HG03196 (cell line): ENCODE measurements at regions not wholly inside any gene's neighbourhood (a gene's known extent, or its start where the extent isn't known, plus 50 kb on each side); places are given as distances from the start of the nearest gene placed in this dataset.

Experiments
- ATAC-seq: cut with Tn5 transposase; IDR thresholded peaks from one replicate; pipeline ENCODE4 v1.9.1; 2021; ENCODE audit not compliant: unreplicated experiment

DNA sequence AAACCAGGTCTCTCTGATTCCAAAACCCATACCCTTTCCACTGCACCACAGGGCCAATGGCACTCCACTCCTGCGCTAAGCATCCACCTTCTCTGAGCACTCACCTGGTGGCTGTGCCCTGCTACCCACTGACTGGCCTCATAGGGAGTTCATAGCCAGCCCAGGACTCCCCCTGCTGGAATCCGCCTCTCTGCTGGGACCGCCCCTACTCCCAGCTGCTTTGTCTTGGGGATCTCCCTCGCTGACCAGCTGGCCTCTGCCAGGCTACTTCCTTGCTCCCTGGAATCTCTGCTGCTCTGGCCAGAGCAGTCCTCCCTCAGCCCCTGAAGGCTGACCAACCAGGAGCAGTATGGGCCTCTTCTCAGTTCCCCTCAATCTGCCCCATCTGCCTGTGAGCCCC lies 129.7 kb downstream of the FAXC start:
- ATAC-seq: peak; percentile 74

DNA sequence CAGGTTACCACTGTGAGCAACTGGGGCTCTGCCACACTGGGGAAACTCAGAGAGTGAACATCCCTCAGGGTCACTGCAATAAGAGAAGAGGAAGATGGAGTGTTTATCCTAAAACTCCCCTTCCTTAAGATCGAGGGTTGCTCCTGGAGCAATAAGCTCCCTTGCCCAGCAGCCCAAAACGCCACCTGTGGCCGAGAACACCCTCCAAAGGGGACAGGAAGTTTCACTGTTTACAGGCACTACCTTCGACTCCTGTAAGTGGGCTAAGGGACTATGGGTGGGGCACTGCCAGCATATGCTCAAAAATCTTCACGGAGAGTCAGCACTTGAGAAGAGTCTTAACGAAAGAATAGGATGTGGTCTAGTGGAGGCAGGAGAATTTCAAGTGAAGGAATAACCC lies 132.5 kb downstream of the FAXC start:
- no peak for ATAC-seq

DNA sequence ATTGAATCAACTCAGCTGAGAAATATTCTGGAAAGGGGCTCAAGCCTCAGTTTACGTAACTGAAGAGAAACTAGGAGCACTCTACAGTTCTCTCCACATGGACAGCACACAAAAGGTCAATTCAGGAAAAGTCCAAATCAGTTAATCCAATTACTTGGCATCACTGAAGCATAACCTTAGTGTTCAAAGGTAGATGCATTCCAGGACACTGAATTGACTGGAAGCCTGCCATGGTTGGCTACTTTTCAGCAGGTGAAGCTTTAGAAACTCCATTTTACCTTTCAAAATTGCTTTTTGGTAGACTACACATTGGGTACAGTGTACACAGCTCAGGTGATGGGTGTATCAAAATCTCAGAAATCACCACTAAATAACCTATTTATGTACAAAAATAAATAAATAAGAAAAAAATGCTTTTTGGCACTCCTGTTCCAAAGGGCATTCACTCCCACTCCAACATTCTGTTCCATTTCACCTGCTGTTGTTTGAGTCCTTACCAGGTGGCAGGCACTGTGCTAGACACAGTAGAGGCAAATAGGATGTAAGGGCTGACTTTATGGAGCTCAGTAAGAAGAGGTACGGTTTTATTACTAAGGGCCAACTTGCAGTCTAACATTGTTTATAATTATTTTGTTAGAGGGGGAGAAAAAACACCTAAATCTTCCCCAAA lies 153.4 kb downstream of the FAXC start:
- ATAC-seq: no peak

DNA sequence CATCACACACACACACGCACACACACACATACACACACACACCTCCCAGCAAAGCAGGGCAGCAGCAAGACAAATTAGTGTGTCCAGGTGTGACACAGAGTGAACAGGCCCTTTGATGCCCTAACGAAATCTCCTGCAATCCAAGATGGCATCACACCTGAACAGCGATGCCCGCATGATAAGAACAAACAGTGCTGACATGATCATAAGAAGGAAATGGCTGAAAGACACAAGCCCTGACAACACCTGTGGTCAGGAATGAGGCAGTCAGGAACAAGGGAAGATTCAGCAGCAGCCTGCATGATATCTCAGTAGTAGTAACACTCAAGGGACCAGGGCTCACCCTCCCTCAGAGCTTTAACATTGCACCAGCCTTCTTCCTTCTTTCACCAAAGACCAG lies 156.9 kb downstream of the FAXC start:
- ATAC-seq: no peak

DNA sequence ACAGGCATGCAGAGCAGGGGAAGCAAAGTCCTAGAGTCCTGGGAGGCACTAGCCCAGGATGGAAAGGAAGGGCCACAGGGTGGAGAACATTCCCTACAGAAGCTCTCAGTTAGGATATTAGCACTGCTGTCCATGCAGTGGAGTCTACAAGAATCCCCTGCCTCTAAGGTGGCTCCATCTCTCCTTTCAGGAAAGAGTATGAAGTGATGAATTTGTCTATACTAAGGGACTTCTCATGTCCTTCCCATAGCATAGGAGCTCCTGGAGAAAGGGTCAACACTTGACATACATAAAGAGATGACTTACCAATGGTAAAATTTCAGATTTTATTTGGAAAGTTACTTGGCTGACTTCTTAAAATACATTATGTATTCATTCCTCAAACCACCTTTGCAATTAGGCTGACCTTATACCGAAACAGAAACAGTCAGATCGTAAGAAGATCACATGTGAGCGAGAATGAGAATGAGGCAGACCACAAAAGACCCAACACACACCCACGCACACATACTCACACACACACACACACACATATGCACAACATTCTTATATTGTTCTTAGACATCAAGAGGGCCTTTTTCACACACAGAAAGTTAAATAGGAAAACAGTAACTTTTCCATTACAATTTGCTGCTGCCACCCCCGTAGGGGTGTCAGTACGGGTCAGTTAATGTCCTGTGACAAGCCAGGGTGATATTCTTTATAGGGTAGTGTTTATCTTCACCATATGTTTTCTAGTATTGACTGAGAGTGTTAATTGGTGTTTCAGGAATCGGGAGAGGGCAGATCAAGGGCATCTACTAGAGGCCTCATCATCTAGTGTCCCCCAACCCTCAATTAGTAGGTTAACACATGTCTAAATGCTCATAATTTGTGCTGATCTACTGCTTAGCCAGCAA lies 159.4 kb downstream of the FAXC start:
- peak; percentile 97 for ATAC-seq

DNA sequence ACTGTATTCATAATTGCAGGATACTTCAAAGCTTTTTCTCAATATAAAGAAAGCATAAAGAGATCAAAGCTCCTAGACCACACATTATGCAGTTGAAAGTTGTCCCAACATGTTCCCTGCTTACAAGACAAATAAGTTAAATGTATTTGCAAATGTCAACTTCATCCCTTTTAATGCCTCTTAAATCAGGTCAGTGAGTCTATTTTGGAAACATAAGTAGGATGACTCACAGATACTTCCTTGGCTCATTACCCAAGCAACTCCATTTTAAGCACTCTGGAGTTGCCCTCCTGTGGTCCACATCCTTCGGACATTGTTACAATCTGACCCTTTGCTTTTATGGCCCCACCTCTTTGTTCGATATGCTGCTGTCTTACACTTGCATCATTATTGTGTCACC lies 162.0 kb downstream of the FAXC start:
- ATAC-seq: no peak

DNA sequence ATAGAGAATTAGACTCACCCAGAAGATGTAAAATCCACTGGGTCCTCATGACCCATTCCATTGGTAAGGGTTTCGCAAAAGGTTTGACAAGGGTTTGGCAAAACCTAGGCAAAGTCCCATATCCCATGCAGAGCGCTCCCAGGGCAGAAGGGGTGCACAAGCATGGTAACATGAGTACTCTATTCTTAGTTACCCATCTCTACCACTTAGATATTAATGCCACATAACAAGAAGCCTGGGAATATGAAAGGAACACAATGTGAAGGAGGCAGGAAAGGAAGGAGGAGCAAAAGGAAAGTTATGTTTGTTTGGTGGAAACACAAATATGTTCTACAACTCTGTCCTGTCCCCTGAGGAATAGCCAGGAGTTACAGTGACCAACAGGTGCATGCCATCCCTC lies 163.1 kb downstream of the FAXC start:
- ATAC-seq: no peak

DNA sequence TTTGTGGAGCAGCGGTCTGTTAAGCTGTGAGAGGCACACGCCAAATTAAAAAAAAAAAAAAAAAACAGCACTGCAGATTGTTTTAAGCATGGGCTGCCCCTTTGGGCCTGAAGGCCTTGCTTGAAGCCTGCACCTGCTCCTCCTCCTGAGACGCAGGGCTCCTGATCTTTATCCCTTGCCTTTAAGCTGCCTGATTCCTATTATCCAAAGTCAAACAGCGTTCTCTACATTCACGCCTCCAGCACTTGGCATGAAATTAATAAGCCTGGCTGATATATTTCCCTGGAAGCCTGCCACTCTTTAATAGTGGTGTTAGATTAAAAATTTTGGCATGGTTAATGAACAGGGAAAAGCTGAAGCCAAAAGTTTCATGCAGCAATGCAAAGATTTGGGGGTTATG lies 163.9 kb downstream of the FAXC start:
- ATAC-seq: no peak

DNA sequence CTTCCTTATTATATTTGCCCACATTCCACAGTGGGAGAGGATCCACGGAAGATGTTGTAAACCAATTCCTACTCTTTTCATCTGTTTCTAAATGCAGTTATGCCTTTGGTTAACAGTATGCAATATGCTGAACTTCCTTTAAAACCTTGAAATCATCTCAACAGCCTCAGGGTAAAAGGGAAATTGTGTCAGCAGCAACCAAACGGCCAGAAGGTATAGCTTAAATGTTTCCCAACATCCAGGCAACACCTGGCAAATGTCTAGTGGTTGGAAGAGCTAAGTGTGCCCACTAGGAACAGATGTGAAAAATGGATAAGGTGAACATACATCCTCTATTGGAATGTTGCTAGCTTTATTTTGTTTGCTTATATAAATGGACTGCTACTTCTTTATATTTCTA lies 164.8 kb downstream of the FAXC start:
- ATAC-seq: no peak

DNA sequence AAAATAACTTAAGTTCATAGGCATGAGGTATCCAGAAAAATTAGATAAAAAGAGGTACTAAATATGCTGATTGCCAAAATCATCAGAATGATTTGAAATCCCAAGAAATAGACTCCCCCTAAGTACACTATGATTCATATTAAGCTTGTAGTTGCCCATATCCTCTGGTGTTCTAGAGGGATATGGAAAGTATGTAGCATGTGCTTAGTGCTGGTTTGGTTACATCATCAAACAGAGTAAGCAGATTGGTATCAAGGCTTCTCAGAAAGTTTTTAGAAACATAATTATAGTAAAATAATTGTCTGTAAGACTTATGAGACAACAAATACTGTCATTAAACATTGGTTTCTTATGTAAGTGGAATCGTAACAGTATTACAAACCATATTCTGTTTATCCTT lies 166.4 kb downstream of the FAXC start:
- no peak for ATAC-seq

DNA sequence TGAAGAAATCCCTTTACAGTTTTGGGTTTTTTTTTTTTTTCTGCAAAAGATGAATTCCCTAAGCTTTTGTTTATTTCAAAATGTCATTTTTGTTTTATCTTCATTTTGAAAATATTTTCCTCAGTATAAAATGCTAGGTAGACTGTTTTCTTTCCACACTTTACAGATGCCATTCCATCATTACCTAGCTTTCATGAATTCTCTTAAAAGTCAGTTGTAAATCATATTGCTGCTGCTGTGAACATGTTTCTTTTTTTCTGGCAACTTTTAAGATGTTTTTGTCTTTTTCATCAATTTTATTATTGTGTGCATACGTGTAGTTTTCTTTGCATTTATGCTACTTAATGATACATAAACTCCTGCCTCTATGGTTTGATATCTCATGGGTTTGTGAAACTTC lies 168.3 kb downstream of the FAXC start:
- ATAC-seq: no peak

DNA sequence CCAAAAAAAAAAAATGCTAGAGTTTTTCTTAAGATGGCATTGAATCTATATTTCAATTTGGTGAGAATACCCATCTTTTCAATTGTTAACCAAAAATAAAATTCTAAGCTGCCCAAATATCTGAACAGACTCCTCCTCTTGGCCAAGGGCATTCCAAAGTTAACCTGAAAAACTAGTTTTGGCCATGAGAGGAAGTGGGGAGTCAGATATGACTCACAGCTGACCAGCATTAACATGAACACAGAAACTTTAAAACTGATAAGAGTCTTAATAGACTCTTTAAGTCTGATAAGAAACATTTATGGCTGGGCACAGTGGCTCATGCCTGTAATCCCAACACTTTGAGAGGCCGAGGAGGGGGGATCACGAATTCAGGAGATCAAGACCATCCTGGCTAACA lies 171.3 kb downstream of the FAXC start:
- ATAC-seq: no peak

DNA sequence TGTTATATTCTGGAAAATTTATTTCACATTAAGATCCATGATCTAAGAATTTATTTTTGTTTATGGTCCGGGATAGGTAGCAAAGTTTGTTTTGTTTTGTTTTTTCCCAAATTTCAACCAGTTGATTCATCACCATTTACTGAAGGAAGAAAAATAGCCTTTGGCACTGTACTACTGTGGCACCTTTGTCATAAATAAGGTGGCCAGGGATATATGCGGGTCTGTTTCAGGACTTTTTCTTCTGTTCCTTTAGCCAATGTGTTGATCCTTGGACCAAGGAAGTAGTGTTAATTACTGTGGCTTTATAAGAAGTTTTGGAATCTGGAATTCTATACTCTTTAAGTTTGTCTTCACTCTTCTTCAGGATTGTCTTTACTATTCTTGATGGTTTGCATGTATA lies 171.7 kb downstream of the FAXC start:
- ATAC-seq: no peak

DNA sequence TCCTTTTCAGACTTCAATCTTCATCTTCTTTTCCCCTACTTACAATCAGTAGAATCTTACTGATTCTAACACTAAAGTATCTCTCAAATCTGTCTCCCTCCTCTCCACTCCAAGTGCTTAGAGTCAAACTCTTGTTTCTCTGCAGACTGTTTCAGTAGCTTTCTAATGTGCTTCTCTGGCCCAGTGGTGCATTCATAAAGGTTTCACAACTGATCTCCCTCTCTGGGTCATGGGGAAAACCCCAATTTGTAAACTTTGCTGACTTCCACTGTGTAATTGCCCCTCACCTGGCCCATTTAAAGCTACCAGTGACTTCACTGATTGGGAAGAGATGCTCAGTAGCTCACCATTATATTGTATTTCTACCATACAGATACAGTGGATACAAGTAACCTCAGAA lies 183.6 kb downstream of the FAXC start:
- ATAC-seq: peak; percentile 52

DNA sequence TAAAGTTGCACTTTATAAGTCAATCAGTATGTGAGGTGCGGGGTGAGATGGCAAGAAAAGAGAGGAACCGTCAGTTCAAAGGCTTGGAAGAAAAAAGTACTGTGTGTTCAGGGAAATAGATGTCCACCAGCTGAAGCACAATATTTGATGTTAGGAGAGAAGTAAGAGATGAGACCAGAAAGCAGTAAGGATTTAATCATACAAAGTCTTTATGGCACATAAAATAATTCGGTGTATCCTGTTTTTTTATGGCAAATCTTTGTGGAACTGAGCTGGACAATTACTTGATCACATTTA lies 197.2 kb downstream of the FAXC start:
- ATAC-seq: no peak

DNA sequence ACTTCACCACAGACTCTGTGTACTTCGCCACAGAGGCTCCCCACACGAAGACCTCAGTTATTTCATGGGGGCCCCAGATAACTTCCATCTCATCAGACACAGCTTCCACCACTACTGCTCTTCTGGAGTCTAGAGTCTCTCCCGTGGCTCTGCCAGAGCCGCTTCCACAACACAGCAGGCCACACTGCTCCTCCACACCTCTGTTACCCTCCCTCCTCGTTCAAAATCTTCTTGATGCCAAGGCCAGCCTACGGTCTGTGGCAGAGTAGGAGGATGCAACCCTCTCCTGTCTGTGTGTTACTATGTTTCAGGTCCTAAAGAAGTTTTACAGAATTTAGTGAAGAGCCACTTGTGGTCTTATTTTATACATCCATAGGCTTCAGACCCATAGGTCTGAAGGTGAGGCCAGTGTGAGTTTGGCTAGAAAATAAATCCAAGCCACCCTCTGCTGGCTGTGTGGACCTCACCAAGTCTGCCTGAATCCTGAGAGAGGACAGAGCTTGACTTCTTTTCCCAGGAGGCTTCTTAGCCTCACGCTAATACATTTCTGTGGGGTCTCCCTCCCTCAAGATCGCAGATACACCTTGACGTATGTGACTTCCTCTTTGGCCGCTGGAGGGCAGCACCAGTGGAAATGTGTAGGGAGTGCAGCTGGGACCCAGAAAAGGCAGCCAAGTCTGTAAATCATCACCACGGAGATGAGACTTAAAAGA lies 197.7 kb downstream of the FAXC start:
- peak; percentile 81 for ATAC-seq

DNA sequence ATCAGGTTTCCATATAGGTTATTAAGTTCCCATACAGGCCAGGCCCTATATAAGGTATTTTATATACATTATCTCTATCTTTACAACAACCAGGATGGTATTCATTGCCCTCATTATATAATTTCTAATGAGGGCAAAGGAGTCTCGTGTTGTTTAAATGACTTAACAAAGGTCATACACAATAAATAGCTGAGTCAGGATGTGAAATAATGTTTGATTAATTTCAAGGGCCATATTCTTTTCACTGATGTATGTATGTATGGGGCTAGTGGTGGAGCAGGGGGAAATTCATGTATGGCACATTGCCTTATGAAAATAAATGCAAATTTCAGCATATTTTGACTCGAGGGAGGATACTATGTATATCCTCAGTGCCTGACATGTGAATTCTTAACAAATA lies 200.7 kb downstream of the FAXC start:
- no peak for ATAC-seq

DNA sequence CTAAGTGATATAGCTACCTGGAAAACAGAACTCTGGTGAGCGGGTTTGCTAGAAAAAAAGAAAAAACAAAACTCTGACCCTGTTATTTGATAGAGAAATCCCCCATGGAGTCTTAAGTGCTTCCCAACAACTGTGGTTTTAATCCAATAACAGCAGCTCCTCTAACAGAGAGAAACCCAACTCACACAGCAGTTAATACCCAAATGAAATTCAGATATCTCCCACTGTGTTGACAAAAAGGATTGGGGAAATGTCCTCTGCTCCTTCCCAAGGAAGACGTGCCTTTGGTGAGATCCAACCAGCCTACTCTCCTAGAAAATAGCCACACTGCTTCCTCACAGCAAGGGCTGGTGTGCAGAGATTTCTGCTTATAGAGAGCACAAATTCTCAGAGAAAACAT lies 200.4 kb upstream of the FBXL4 start:
- ATAC-seq: no peak

DNA sequence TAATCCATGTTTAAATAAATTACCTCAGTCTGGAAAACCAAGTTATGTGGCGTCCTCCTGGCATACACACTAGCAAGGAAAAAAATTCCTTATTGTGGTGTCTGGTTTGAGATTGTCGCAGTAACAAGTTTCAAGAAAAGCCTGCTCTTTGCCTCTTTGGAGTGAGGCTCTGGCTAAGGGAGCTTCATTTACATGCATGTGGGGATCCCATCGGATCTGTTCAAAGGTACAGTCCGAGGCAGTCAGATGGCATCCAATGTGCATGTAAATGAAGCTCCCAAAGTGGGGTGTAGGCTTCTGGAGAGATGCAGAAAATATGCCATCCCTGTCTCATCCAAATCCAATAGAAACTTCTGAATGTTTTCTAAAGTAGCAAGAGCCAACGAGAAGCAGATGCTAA lies 199.5 kb upstream of the FBXL4 start:
- no peak for ATAC-seq

DNA sequence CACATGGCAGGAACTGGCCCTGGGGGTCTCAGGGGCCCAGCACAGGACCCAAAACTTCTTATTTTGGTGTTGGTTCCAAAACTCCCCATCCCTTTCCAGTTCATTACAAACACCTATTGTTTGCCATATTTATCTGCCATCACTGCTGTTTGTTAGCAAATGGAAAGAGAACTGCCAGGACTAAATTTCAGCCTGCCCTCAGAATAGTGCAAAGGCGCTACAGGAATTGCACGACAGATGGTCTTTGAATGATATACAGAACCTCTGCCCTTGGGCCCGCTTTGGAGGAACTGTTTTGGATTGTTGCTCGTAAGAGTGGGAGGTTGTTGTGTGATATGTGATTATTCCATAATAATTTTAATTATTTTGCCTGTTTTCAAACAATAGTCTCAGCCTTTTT lies 199.0 kb upstream of the FBXL4 start:
- ATAC-seq: no peak

DNA sequence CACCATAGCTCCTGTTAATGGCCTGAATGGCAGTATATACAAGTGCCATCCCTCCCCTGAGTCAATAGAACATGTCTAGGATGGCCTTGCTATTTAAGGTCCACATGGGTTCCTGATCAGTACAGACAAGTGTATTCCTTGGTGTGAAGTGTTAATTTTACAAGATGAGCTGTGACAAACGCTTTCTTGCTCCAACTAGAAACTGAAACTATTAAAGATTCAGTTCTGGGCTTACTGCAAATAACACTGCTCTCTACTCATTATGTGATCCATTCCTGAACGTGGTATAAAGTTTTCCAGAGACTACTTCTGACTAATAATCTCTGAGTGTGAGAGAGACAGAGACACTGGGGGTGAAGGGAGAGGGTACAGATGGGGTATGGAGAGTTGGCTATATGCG lies 198.0 kb upstream of the FBXL4 start:
- no peak for ATAC-seq
